ENCODE measurements at regions not wholly inside any gene's neighbourhood (a gene's known extent, or its start where the extent isn't known, plus 50 kb on each side); places are given as distances from the start of the nearest gene placed in this dataset.

GRCh38 chr2:234867882-234868285 is 83.9 kb upstream of the SH3BP4 start:
- WGBS, 2 experiments (ENCODE audit: extremely low coverage in 1 of 2, insufficient coverage in 1 of 2, insufficient read length in 1 of 2, insufficient replicate concordance in 2 of 2, low coverage in 1 of 2, low lambda C conversion rate in 2 of 2, missing lambda C conversion rate in 1 of 2), result 93% methylated on average over 3 of the region's 3 CpGs; no CpG with 5 or more reads in 1 of the 2 experiments
- Histone ChIP-seq H2BK20ac (ENCODE audit: low read length) (no peak overlapping the region), H4K20me1 (replicated peaks in 1 of 2; ENCODE audit: control insufficient read depth in 1 of 2, insufficient read depth in 2 of 2, low read length in 2 of 2) (no peaks in the 10 kb centered on the region), H3K4ac (replicated peaks; ENCODE audit: insufficient read length, low read depth, low read length) (no peak overlapping the region), H3K79me2 (ENCODE audit: control insufficient read depth in 1 of 2, insufficient read depth in 2 of 2, low read length in 2 of 2) (no peaks in the 10 kb centered on the region), H3K27ac (ENCODE audit: low read depth, low read length) (no peak overlapping the region), H4K91ac (replicated peaks; ENCODE audit: insufficient read length, low read length) (no peak overlapping the region), H2BK15ac (ENCODE audit: low read length) (no peak overlapping the region), H3K23me2 (ENCODE audit: low read depth, low read length) (no peaks in the 10 kb centered on the region), H2AK5ac (ENCODE audit: low read depth, low read length) (no peak overlapping the region), H3K36me3 (ENCODE audit: control insufficient read depth in 2 of 4, insufficient read depth in 4 of 4, low read length in 3 of 4) (no peaks in the 10 kb centered on the region), H2AFZ (ENCODE audit: low read length) (no peak overlapping the region), H3K4me1 (replicated peaks in 1 of 4; ENCODE audit: control insufficient read depth in 3 of 4, insufficient read depth in 4 of 4, low read length in 3 of 4) (peaks cover 0 to 3% (median 0%) of the 10 kb centered on the region in 4 experiments; a peak in 1 of 7 replicates), H2BK5ac (ENCODE audit: low read depth, low read length) (no peak overlapping the region), H2BK120ac (replicated peaks; ENCODE audit: low read depth, low read length) (no peak overlapping the region), H4K8ac (ENCODE audit: extremely low read depth, insufficient read depth, low read length) (no peak overlapping the region), H3K4me3 (ENCODE audit: extremely low read depth in 1 of 4, insufficient read depth in 2 of 4, low read depth in 3 of 4, low read length in 4 of 4) (no peak overlapping the region), H3K4me2 (ENCODE audit: insufficient read depth in 1 of 2, low read depth in 2 of 2, low read length in 2 of 2) (no peak overlapping the region), H3K14ac (ENCODE audit: insufficient read length) (no peak overlapping the region), H4K5ac (ENCODE audit: insufficient read length, low read depth, low read length) (no peak overlapping the region), H3K79me1 (ENCODE audit: low read depth, low read length) (no peaks in the 10 kb centered on the region), H2BK12ac (ENCODE audit: low read depth, low read length) (no peak overlapping the region), H3K18ac (ENCODE audit: extremely low read depth, low read length) (no peak overlapping the region), H3K56ac (replicated peaks; ENCODE audit: insufficient read length, low read depth, low read length) (no peak overlapping the region), H3K9ac (replicated peaks in 1 of 4; ENCODE audit: extremely low read depth in 1 of 4, low read depth in 3 of 4, low read length in 3 of 4) (no peak overlapping the region), H3K23ac (ENCODE audit: insufficient read length) (no peak overlapping the region), H3K9me3 (ENCODE audit: insufficient read depth in 2 of 2, low read depth in 1 of 2, low read length in 1 of 2) (peaks cover 0 to 4% of the 10 kb centered on the region in 2 experiments; a peak in 2 of 4 replicates), H3K27me3 (replicated peaks in 1 of 4; ENCODE audit: control insufficient read depth in 3 of 4, extremely low read depth in 1 of 4, insufficient read depth in 3 of 4, low read length in 3 of 4) (no peaks in the 10 kb centered on the region)
- no peak for DNase-seq (ENCODE audit: low read depth in 1 of 2, low spot score in 2 of 2)
- no peak for TF ChIP-seq TAF1 (IDR thresholded peaks at IDR 0.05; ENCODE audit: low read depth, low read length)
- TF ChIP-seq CBX8 (IDR thresholded peaks at IDR 0.05; ENCODE audit: borderline replicate concordance, low read depth, low read length), result no peak
- TF ChIP-seq YY1 (IDR thresholded peaks at IDR 0.05; ENCODE audit: low read depth, low read length), result no peak
- TF ChIP-seq JUN (IDR thresholded peaks at IDR 0.05; ENCODE audit: low read depth, low read length), result no peak
- no peak for TF ChIP-seq CTBP2 (IDR thresholded peaks at IDR 0.05; ENCODE audit: borderline replicate concordance, insufficient read depth, insufficient read length, low read length)
- TF ChIP-seq MAX (IDR thresholded peaks at IDR 0.05), result no peak
- no peak for TF ChIP-seq NRF1 (IDR thresholded peaks at IDR 0.05; ENCODE audit: low read depth, low read length)
- TF ChIP-seq BACH1 (IDR thresholded peaks at IDR 0.05; ENCODE audit: low read length), result no peak
- TF ChIP-seq CHD1 (IDR thresholded peaks at IDR 0.05; ENCODE audit: low read depth, low read length), result no peak
- no peak for TF ChIP-seq EP300 (IDR thresholded peaks at IDR 0.05; ENCODE audit: borderline replicate concordance in 1 of 2, low read depth in 2 of 2, low read length in 2 of 2)
- CTCF ChIA-PET (ENCODE audit: partially characterized antibody), result interaction anchor here (0.7 kb wide), 2 partner anchors 9 to 17 kb away, joined by 3 read pairs; no protein-coding TSS in a partner anchor
- POLR2A ChIA-PET (ENCODE audit: partially characterized antibody), result no interaction called here
- no peak for FAIRE-seq
